ENCODE measurements at regions not wholly inside any gene's neighbourhood (a gene's known extent, or its start where the extent isn't known, plus 50 kb on each side); places are given as distances from the start of the nearest gene placed in this dataset.

DNA sequence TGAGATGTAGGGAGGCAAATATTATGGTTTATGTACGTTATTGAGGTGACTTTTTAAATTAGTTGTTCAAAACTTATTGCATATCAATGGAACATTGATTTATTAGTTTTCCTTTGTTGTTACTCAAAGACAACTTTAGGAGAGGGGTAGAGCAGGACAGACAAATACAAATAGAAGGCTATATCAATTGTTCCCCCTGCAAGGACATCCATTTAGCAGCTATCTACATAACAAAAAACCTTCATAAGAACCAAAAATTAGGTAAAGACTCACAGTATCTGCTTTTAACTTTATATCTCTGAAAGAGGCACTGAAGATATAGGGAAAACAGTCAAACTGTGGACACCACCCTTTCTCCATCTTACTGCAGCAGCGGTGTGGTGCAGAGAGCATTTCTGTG is 958.8 kb downstream of the DIPK2A start:
- TF ChIP-seq, protein P1, sequence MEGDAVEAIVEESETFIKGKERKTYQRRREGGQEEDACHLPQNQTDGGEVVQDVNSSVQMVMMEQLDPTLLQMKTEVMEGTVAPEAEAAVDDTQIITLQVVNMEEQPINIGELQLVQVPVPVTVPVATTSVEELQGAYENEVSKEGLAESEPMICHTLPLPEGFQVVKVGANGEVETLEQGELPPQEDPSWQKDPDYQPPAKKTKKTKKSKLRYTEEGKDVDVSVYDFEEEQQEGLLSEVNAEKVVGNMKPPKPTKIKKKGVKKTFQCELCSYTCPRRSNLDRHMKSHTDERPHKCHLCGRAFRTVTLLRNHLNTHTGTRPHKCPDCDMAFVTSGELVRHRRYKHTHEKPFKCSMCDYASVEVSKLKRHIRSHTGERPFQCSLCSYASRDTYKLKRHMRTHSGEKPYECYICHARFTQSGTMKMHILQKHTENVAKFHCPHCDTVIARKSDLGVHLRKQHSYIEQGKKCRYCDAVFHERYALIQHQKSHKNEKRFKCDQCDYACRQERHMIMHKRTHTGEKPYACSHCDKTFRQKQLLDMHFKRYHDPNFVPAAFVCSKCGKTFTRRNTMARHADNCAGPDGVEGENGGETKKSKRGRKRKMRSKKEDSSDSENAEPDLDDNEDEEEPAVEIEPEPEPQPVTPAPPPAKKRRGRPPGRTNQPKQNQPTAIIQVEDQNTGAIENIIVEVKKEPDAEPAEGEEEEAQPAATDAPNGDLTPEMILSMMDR (conservative IDR thresholded peaks at IDR 0.05): no peak
- TF ChIP-seq EZH2 (IDR thresholded peaks at IDR 0.05; ENCODE audit: low read depth): no peak

Measured in PC-9 (cell line).